Stomach (tissue), 4 donors: ENCODE measurements at regions not wholly inside any gene's neighbourhood (a gene's known extent, or its start where the extent isn't known, plus 50 kb on each side); places are given as distances from the start of the nearest gene placed in this dataset.
"Not testable (repeated sequence)": the region's sequence is repeated elsewhere in the genome, so short reads cannot be mapped to it uniquely, and the experiment has no call there.

Experiments
- CTCF ChIP-seq, 7 experiments: fragments of 450-650 bp in 4 of 7; fragments of 200-600 bp in 3 of 7; sonication (generic) in 3 of 7; IDR thresholded peaks; one replicate each; pipeline ENCODE4 v1.5.1; 2016 to 2019; ENCODE audit warnings: antibody characterized with exemption in 7 of 7, control low read depth in 2 of 7, mild to moderate bottlenecking in 1 of 7
- POLR2A ChIP-seq, 4 donors: fragments of 450-650 bp; IDR thresholded peaks; one replicate each; pipeline ENCODE4 v1.6.1; 2016; ENCODE audit warnings: antibody characterized with exemption in 4 of 4, control low read depth in 2 of 4, mild to moderate bottlenecking in 1 of 4, moderate library complexity in 1 of 4
- POLR2AphosphoS5 ChIP-seq, 3 donors: sonication (generic); formaldehyde crosslinking; IDR thresholded peaks; one replicate each; pipeline ENCODE4 v1.6.1; 2016; ENCODE audit warnings: antibody characterized with exemption in 3 of 3

GRCh38 chr2:132265595-132265994 lies 103.8 kb upstream of the ANKRD30BL start:
- not testable (repeated sequence) for TF ChIP-seq CTCF, POLR2A, POLR2AphosphoS5 (IDR thresholded peaks at IDR 0.05)
